ENCODE measurements at regions not wholly inside any gene's neighbourhood (a gene's known extent, or its start where the extent isn't known, plus 50 kb on each side); places are given as distances from the start of the nearest gene placed in this dataset.

DNA sequence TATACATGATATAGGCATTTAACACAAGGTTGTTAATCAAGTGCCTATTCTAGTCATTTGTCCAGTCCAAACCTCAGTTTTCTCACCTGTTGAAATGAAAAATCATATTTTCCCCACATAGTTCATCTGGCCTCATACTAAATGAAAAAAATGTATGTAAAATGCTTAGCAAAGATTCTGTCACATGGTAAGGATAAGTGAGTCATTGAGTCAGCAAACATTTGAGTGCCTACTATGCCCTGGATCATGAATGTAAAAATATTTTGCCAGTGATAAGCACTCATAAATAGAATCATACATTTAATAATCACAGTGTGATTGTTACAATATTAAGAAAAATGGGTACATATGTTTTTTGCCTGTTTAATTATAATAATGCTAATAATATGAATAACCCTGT is 181.2 kb upstream of the PAPPA start:
- TF ChIP-seq CTCF (IDR thresholded peaks at IDR 0.05): no peak
- no peak for TF ChIP-seq POLR2A (IDR thresholded peaks at IDR 0.05)
